Uterus (tissue), 3 donors: ENCODE measurements at regions not wholly inside any gene's neighbourhood (a gene's known extent, or its start where the extent isn't known, plus 50 kb on each side); places are given as distances from the start of the nearest gene placed in this dataset.
A peak's percentile ranks its signal among the peaks of the same experiment; 100 is the strongest.
"Not testable (repeated sequence)": the region's sequence is repeated elsewhere in the genome, so short reads cannot be mapped to it uniquely, and the experiment has no call there.

ENCODE experiments used
- DNase-seq, 2 donors: peaks; one replicate each; pipeline ENCODE4 v3.0.0-alpha.2; 2019 to 2020
- H3K27ac ChIP-seq, 2 donors: fragments of 200-600 bp; sonication (generic); 1 replicate in 1 of 2; 2 replicates in 1 of 2; pipeline ENCODE4 v1.5.1; 2016 to 2018
- H3K27me3 ChIP-seq, 2 donors: fragments of 200-600 bp; sonication (generic); one replicate each; pipeline ENCODE4 v1.5.1; 2018 to 2019; ENCODE audit warnings: control low read depth in 1 of 2
- H3K36me3 ChIP-seq, 2 donors: fragments of 200-600 bp; sonication (generic); one replicate each; pipeline ENCODE4 v1.5.1; 2019; ENCODE audit warnings: control low read depth in 1 of 2
- H3K4me1 ChIP-seq, 2 donors: fragments of 200-600 bp; sonication (generic); one replicate each; pipeline ENCODE4 v1.5.1; 2018 to 2019; ENCODE audit warnings: control low read depth in 1 of 2
- H3K4me3 ChIP-seq, 2 donors: fragments of 200-600 bp; sonication (generic); 1 replicate in 1 of 2; 2 replicates in 1 of 2; pipeline ENCODE4 v1.5.1; 2018 to 2019; ENCODE audit warnings: mild to moderate bottlenecking in 1 of 2
- H3K9me3 ChIP-seq, 2 donors: fragments of 200-600 bp; sonication (generic); one replicate each; pipeline ENCODE4 v1.5.1; 2019; ENCODE audit warnings: control low read depth in 1 of 2
- CTCF ChIP-seq, 4 experiments: fragments of 200-600 bp in 2 of 4; fragments of 450-650 bp in 2 of 4; sonication (generic) in 2 of 4; IDR thresholded peaks; one replicate each; pipeline ENCODE4 v1.5.1; 2016 to 2019; ENCODE audit warnings: antibody characterized with exemption in 4 of 4, mild to moderate bottlenecking in 2 of 4, moderate library complexity in 1 of 4
- POLR2A ChIP-seq, 2 donors: fragments of 450-650 bp; IDR thresholded peaks; one replicate each; pipeline ENCODE4 v1.6.1; 2016; ENCODE audit warnings: antibody characterized with exemption in 2 of 2, mild to moderate bottlenecking in 1 of 2, moderate library complexity in 1 of 2
- intact Hi-C: fragments of 100-400 bp; cut with DNase I; formaldehyde crosslinking; loops from one replicate; pipeline ENCODE4 v1.15.1; 2023; ENCODE audit warnings: low total_unique reads
- donor health status: DM: yes; HTN: yes; CAD: no.

- no peaks in the 10 kb centered on the region for H3K4me1 ChIP-seq
- H3K4me3 ChIP-seq, result no peak overlapping the region
- H3K27me3 ChIP-seq, result no peaks in the 10 kb centered on the region
- H3K27ac ChIP-seq, result no peak overlapping the region
- no peak for DNase-seq
- intact Hi-C loops, result no loop called here
- no peaks in the 10 kb centered on the region for H3K36me3 ChIP-seq
- no peak for TF ChIP-seq CTCF (IDR thresholded peaks at IDR 0.05)
- no peak for TF ChIP-seq POLR2A (IDR thresholded peaks at IDR 0.05)
- no peaks in the 10 kb centered on the region for H3K9me3 ChIP-seq
These were observed 117.2 kb downstream of the TMX1 start for GRCh38 chr14:51357250-51357649.

DNA sequence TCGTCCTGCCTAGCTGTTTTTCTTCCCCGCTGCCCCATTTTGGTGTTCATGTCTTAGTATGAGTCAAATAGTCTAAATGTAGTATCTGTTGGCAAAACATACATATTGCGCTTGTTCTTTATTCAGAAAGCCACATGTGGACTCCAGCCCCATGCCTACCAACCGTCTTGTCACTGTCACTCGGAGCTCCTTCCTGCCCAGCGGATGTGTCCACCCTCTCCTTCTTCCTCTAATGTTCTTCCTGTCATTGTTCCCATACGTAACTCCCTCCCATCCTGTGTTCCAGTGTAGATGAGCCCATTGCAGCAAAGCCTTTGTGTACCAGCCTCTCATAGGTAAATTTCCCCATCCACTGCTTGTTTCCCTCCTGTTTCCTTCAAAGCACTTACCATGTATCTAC lies 120.5 kb downstream of the TMX1 start:
- Histone ChIP-seq H3K4me1 (no peaks in the 10 kb centered on the region), H3K36me3 (no peaks in the 10 kb centered on the region), H3K27ac (no peak overlapping the region), H3K4me3 (no peak overlapping the region), H3K27me3 (no peaks in the 10 kb centered on the region), H3K9me3 (no peaks in the 10 kb centered on the region)
- intact Hi-C loops, result no loop called here
- TF ChIP-seq POLR2A (IDR thresholded peaks at IDR 0.05), result no peak
- TF ChIP-seq CTCF (IDR thresholded peaks at IDR 0.05), result no peak
- DNase-seq, result no peak

DNA sequence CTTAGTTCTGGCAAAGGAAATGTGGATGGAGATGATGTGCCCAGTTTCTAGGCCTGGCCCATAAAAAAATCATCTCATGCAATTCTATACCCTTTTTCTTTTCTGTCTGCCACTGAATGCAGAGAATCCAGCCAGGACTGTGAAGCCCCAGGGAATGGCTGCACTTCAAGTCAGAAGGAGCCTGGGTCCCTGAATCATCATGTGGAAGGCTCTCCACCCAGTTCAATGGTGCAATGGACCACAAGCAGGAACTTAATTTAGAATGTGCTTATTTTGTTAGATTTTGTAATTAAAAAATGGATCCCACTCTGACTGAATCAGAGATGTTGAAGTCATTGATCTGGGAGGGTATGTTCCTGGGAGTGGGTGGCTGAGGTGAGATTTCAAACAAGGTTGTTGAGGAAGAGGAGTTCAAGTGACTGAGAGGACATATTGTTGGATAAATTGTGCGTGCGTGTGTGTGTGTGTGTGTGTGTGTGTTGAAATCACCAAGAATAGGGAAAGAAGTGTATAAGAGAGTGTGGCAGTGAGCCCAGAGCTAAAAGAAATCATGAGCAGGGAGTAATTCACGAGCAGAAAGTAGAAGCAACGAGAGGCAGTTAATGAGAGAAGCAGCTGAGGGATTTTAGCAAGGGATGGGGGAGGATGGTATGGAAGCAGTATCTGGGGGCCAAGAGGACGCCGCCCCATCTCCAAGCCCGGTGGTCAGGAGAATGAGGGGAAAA lies 125.4 kb downstream of the TMX1 start:
- H3K36me3 ChIP-seq, result no peaks in the 10 kb centered on the region
- H3K27ac ChIP-seq, result peak overlapping the region; percentile 37 to 46
- DNase-seq, result peak in 1 of 2 donors; percentile 24
- H3K27me3 ChIP-seq, result no peaks in the 10 kb centered on the region
- intact Hi-C loops, result no loop called here
- H3K4me3 ChIP-seq, result no peak overlapping the region
- H3K9me3 ChIP-seq, result no peaks in the 10 kb centered on the region
- H3K4me1 ChIP-seq, result no peaks in the 10 kb centered on the region
- TF ChIP-seq POLR2A (IDR thresholded peaks at IDR 0.05) (no peak), CTCF (IDR thresholded peaks at IDR 0.05) (no peak)

- H3K36me3 ChIP-seq, H3K4me1 ChIP-seq, H3K9me3 ChIP-seq, DNase-seq, H3K27me3 ChIP-seq, H3K4me3 ChIP-seq, intact Hi-C loops: not testable (repeated sequence)
- H3K27ac ChIP-seq, result peak overlapping the region in 1 of 2 donors; percentile 37
These were observed 126.4 kb downstream of the TMX1 start for GRCh38 chr14:51366460-51366859.

- peak overlapping the region; percentile 34 to 52 for H3K27ac ChIP-seq
- intact Hi-C loops, result not testable (repeated sequence)
These were observed 127.0 kb downstream of the TMX1 start for GRCh38 chr14:51366866-51367599.

GRCh38 chr14:51367600-51367931 lies 127.5 kb downstream of the TMX1 start:
- H3K27me3 ChIP-seq, result no peaks in the 10 kb centered on the region
- H3K27ac ChIP-seq, result peak overlapping the region; percentile 34 to 52
- H3K36me3 ChIP-seq, result no peaks in the 10 kb centered on the region
- intact Hi-C loops, result no loop called here
- H3K4me1 ChIP-seq, result no peaks in the 10 kb centered on the region
- H3K4me3 ChIP-seq, result no peak overlapping the region
- DNase-seq, result no peak
- no peaks in the 10 kb centered on the region for H3K9me3 ChIP-seq
- TF ChIP-seq POLR2A (IDR thresholded peaks at IDR 0.05) (no peak), CTCF (IDR thresholded peaks at IDR 0.05) (no peak)

More at GRCh38 chr14:51366866-51367599, 127.0 kb downstream of the TMX1 start:
- not testable (repeated sequence) for H3K4me1 ChIP-seq, H3K27me3 ChIP-seq, DNase-seq, H3K4me3 ChIP-seq, H3K36me3 ChIP-seq, H3K9me3 ChIP-seq
